Rectal smooth muscle tissue (tissue), 1 donor: ENCODE measurements at regions not wholly inside any gene's neighbourhood (a gene's known extent, or its start where the extent isn't known, plus 50 kb on each side); places are given as distances from the start of the nearest gene placed in this dataset.
A peak's percentile ranks its signal among the peaks of the same experiment; 100 is the strongest.

Experiments used
- H3K27ac ChIP-seq: one replicate; pipeline ENCODE4 v1.7.0; 2013; ENCODE audit warnings: low read depth, low read length, inconsistent platforms
- H3K27me3 ChIP-seq: one replicate; pipeline ENCODE4 v1.7.0; 2013; ENCODE audit warnings: low read length; ENCODE audit not compliant: control insufficient read depth, insufficient read depth
- H3K36me3 ChIP-seq: one replicate; pipeline ENCODE4 v1.7.0; 2013; ENCODE audit warnings: low read length; ENCODE audit not compliant: control insufficient read depth, insufficient read depth
- H3K4me1 ChIP-seq: one replicate; pipeline ENCODE4 v1.7.0; 2013; ENCODE audit warnings: low read length; ENCODE audit not compliant: control insufficient read depth, insufficient read depth
- H3K4me3 ChIP-seq: one replicate; pipeline ENCODE4 v1.7.0; 2013; ENCODE audit warnings: low read length
- H3K9ac ChIP-seq: one replicate; pipeline ENCODE4 v1.7.0; 2013; ENCODE audit warnings: low read length

DNA sequence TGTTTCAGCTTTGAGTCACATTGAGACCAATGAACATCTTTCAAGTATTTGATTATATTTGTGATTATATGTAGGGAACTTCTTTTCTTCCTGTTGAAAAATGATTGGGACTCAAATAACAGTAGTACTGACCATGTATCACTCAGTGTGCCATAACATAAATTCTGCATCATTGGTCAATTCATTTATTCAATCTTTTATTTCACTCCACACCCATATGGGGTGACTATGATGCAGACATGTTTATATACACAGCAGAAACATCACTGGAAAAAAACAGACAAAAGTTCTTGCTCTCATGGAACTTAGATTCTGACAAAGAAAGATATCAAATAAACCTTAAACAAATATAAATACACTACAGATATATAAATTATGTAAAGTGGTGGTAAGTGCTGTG lies 74.7 kb upstream of the ANXA1 start:
- no peak overlapping the region for H3K27ac ChIP-seq
- no peak overlapping the region for H3K9ac ChIP-seq

DNA sequence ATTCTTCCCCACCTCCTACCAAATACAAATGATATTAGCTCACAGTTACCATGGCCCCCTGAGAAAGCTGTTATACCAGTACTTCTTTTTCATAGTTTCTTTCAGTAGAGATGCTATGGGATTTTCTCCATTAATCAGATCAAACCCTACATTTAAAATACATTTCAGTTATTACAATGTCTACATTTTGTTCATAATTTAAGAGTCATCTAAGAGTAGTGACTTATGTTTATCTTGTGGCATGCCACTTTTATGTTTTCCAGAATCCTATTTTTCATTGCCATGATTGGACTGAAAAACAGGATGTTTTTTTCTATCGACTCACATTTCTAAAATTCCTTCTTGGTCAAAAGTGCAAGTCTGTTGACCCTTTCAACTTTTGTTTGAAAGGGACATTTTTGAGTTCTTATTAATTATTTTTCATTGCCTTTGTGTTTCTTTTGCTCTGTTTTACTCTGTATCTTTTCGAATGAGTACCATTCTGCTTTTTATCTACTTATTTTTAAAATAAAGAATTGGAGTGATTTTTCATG lies 77.4 kb upstream of the ANXA1 start:
- no peak overlapping the region for H3K4me3 ChIP-seq
- peaks cover 16% of the 10 kb centered on the region for H3K4me1 ChIP-seq
- H3K36me3 ChIP-seq: no peaks in the 10 kb centered on the region
- no peak overlapping the region for H3K9ac ChIP-seq
- H3K27me3 ChIP-seq: no peaks in the 10 kb centered on the region
- H3K27ac ChIP-seq: peak overlapping the region; percentile 68

More for the DNA sequence above, 74.7 kb upstream of the ANXA1 start:
- Histone ChIP-seq H3K4me1 (peaks cover 19% of the 10 kb centered on the region), H3K36me3 (no peaks in the 10 kb centered on the region), H3K27me3 (no peaks in the 10 kb centered on the region), H3K4me3 (no peak overlapping the region)

DNA sequence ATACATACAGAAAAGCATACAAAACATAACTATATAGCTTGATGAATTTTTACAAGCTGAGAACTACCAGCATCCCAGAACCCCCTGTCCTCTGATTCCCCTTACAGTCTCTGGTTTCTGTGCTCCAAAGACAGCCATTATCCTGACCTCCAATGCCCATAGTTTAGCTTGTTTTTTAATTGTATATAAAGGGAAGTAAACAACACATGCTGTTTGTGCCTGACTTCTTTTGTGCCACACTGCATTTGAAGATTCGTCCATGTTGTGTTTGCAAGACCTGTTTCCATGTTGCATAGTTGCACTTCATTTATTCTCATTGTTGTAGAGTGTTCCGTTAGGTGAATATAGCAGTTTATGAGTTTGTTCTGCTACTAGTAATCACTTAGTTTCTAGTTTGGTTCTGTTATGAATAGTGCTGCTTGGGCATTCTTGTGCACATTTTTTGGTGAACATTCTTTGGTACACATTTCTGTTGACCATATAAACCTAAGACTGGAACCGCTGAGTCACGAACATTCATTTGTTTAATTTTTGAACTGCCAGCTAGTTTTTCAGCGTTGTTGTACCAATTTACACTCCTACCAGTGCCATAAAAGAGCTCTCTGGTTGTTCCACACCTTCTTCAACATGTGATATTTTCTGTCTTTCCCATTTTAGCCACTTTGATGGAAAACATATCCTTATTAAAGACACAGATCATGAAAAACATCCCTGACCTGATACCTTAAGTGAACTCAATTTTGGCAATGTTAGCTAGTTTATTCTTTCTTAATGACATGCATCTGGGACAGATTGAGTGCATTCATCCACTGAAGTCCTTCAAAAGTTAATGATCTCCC lies 78.1 kb upstream of the ANXA1 start:
- peak overlapping the region; percentile 68 for H3K27ac ChIP-seq
- H3K4me3 ChIP-seq: no peak overlapping the region
- H3K36me3 ChIP-seq: no peaks in the 10 kb centered on the region
- H3K9ac ChIP-seq: no peak overlapping the region
- peaks cover 16% of the 10 kb centered on the region for H3K4me1 ChIP-seq
- H3K27me3 ChIP-seq: no peaks in the 10 kb centered on the region

DNA sequence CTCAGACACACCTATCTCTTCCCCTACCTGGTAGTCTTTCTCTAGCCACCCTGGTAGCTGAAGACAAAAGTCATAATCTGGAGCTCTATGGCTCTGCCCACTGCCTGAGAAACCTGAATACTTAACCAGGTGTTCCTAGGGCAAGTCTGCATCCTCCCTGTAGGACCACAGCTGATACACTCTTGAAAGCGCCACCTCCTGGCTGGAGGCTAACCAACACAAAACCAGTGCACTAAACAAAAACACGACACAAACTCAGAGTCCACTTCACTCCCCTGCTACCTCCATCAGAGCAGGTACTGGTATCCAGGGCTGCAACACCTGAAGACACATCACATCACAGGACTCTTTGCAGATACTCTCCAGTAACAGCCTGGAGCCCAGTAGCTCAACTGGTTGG lies 84.6 kb upstream of the ANXA1 start:
- Histone ChIP-seq H3K36me3 (no peaks in the 10 kb centered on the region), H3K9ac (no peak overlapping the region)

DNA sequence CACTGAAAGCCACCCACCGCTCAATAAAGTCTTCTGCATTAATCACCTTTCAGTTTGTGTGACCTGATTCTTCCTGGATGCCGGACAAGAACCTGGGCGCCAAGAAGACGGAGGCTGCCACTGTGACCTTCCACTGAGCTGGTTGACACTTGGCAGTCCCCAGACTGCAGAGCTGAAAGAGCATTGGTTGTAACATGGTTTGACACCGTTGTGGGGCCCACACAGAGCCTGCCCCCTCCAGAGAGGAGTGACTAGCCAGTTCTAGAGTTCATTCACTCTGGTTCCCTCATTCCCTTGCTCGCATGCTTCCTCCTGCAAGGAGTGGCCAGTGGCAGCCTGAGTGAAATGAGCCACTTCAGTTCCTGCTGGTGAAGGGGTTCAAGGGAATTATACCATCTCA lies 86.2 kb upstream of the ANXA1 start:
- H3K27me3 ChIP-seq: no peaks in the 10 kb centered on the region
- H3K9ac ChIP-seq: no peak overlapping the region
- no peak overlapping the region for H3K4me3 ChIP-seq
- no peak overlapping the region for H3K27ac ChIP-seq
- no peaks in the 10 kb centered on the region for H3K36me3 ChIP-seq
- no peaks in the 10 kb centered on the region for H3K4me1 ChIP-seq

More for the DNA sequence above, 84.6 kb upstream of the ANXA1 start:
- no peak overlapping the region for H3K27ac ChIP-seq
- no peaks in the 10 kb centered on the region for H3K4me1 ChIP-seq
- H3K27me3 ChIP-seq: no peaks in the 10 kb centered on the region
- no peak overlapping the region for H3K4me3 ChIP-seq

DNA sequence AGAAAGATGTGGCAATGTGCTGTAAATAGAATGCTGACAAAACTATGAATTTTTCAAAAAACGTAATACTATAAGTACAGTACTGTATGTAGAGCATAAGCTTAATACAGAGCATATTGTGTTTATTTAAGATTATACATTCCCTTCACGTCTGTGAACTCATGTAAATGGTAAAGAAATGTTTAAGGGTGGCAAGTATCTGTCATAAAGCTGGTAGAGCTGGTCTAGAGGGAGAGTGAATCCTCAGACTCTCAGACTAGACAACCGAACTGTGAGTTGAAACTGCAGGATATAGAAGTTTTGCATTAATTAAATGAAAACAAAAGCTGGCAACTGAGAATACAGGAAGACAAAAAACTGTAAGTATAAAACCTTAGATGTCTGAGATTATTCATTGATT lies 87.3 kb upstream of the ANXA1 start:
- no peaks in the 10 kb centered on the region for H3K4me1 ChIP-seq
- no peak overlapping the region for H3K9ac ChIP-seq
- H3K27me3 ChIP-seq: no peaks in the 10 kb centered on the region
- H3K36me3 ChIP-seq: no peaks in the 10 kb centered on the region
- no peak overlapping the region for H3K4me3 ChIP-seq
- no peak overlapping the region for H3K27ac ChIP-seq

DNA sequence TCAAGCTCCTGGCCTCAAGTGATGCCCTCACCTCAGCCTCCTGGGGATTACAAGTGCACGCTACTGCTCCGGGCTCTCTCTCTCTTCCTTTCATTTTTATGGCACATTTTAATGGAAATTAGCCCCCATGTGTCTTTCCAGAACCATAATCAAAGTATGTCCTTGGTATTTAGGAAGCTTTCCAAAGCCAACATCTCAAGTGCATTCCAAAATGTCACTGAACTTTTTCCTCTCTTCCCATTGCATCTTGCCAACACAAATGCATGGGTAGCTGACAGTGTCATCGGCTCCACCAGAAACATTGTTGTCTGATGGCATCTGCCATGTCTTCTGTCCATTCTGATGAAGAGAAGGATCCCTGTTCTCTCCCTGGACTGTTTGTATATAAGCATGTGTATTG lies 90.5 kb upstream of the ANXA1 start:
- no peaks in the 10 kb centered on the region for H3K4me1 ChIP-seq
- no peak overlapping the region for H3K4me3 ChIP-seq
- no peak overlapping the region for H3K27ac ChIP-seq
- no peaks in the 10 kb centered on the region for H3K27me3 ChIP-seq
- H3K9ac ChIP-seq: no peak overlapping the region
- no peaks in the 10 kb centered on the region for H3K36me3 ChIP-seq

DNA sequence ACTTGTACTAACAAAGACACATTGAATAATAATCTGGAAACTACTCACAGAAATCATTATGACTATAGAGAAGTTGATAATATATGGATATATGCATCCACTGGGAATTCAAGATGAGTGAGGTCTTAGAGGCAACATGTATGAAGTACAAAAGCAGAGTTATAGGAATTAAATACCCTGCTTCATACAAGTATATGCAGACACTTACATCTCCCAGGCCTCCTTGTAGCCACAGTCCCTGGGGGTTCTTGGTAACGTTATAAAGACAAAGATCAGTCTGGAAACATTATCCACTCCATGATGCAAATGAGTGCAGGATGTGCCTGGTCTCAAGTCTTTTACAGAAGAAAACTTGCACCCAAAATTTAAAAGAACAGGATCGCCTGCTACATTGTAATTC lies 92.4 kb upstream of the ANXA1 start:
- Histone ChIP-seq H3K36me3 (no peaks in the 10 kb centered on the region), H3K9ac (no peak overlapping the region), H3K27me3 (no peaks in the 10 kb centered on the region)

DNA sequence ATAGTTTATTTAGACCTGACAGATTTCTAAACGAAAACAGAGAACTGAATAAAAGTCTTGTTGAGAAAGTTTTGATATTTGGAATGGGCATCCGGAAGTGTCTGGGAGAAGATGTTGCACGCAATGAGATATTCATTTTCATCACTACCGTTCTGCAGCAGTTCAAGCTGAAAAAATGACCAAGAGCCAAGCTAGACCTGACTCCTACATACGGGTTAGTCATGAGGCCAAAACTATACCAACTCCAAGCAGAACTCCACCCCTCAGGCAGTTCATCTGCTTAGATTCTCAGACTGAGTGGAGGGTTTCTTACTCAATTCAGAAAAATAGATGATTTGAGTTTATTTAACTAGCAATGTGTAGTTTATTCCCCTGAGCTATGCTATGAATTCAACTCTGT lies 95.4 kb upstream of the ANXA1 start:
- no peak overlapping the region for H3K4me3 ChIP-seq
- H3K27me3 ChIP-seq: no peaks in the 10 kb centered on the region
- no peaks in the 10 kb centered on the region for H3K36me3 ChIP-seq
- H3K27ac ChIP-seq: no peak overlapping the region
- H3K9ac ChIP-seq: no peak overlapping the region
- no peaks in the 10 kb centered on the region for H3K4me1 ChIP-seq

More for the DNA sequence above, 92.4 kb upstream of the ANXA1 start:
- H3K4me3 ChIP-seq: no peak overlapping the region
- H3K27ac ChIP-seq: no peak overlapping the region
- H3K4me1 ChIP-seq: no peaks in the 10 kb centered on the region

DNA sequence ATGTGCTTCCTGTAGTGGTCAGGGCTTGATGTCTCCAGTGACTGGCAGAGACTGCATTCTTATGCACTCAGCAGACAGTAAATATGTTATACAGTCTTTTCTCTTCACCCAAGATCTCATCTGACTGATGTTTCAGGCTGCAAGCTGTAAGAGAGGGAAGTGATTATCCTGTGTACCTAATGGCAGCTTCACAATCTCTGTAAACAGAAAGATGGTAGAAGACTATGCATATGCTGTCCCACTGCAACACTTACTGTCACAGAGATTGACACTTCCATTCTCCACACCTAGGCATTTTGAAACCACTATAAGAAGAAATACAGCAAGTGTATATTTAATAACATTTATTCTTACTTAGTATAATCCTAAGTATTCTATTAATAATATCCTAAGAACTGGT lies 97.6 kb upstream of the ANXA1 start:
- H3K36me3 ChIP-seq: no peaks in the 10 kb centered on the region
- no peaks in the 10 kb centered on the region for H3K27me3 ChIP-seq
- H3K27ac ChIP-seq: no peak overlapping the region
- no peak overlapping the region for H3K4me3 ChIP-seq
- H3K4me1 ChIP-seq: peaks cover 11% of the 10 kb centered on the region
- H3K9ac ChIP-seq: no peak overlapping the region

DNA sequence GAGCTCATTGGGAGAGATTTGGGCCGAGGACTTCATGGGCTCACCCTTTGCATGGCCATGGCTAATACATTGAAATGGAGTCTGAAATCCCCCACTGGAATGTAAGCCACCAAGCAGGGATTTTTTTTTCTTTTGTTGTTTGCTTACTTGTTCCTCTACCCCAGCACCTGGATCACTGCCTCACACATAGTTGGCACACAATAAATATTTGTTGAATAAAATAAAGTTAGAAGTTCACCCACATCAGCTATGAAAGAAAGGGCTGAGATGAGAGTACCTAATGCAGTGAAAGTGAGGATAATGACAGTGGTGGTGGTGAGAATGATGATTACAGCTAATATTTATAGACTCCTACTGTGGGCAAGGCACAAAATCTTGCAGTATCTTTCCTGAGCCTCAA lies 98.1 kb upstream of the ANXA1 start:
- peaks cover 11% of the 10 kb centered on the region for H3K4me1 ChIP-seq
- H3K9ac ChIP-seq: no peak overlapping the region
- H3K27ac ChIP-seq: no peak overlapping the region
- H3K36me3 ChIP-seq: no peaks in the 10 kb centered on the region
- no peaks in the 10 kb centered on the region for H3K27me3 ChIP-seq
- no peak overlapping the region for H3K4me3 ChIP-seq

DNA sequence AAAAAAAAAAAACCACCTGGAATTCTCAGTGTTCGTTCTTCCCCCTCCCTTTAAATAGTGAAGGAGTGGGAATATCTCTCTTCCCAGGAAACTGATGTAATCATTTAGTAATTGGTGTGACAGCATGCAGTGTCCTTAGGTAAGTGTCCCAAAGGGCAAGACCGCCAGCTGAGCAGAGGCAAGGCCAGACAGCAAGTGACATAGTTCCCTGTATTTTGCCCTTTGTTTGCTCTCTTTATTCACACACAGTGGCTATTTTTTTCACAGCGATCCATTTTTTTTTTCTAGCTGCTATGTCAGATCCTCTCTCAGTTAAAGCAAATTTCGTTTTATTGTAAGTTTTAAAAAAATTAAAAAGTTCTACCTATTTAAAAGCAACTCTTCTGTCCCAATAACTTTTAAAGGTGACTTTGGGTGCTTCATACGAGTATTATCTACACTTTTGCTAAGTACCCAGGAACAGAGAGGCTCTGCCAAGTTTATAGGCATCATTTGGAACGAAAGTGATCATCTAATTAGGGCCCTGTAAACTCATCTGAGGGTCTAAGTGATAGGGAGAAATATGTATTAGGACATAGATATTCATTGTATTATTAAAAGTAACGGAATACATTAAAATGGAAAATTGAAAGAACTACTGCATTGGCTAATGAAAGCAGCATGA lies 98.2 kb upstream of the ALDH1A1 start:
- no peak overlapping the region for H3K4me3 ChIP-seq
- H3K27me3 ChIP-seq: no peaks in the 10 kb centered on the region
- no peak overlapping the region for H3K27ac ChIP-seq
- no peak overlapping the region for H3K9ac ChIP-seq
- no peaks in the 10 kb centered on the region for H3K36me3 ChIP-seq
- H3K4me1 ChIP-seq: peaks cover 11% of the 10 kb centered on the region
